Kidney (tissue), 13 donors: ENCODE measurements at regions not wholly inside any gene's neighbourhood (a gene's known extent, or its start where the extent isn't known, plus 50 kb on each side); places are given as distances from the start of the nearest gene placed in this dataset.

ENCODE experiments used
- DNase-seq, 5 donors: peaks; one replicate each; pipeline ENCODE4 v3.0.0-alpha.2; 2013 to 2020
- FAIRE-seq: peaks from 2 replicates; lab custom pipeline; 2012; peaks lifted over from hg19 to GRCh38; lab: Jason Lieb, UNC
- H3K27ac ChIP-seq, 2 donors: one replicate each; pipeline ENCODE4 v1.7.0; 2013; ENCODE audit warnings: low read depth in 2 of 2, low read length in 2 of 2, inconsistent platforms in 1 of 2
- H3K27me3 ChIP-seq: one replicate; pipeline ENCODE4 v1.7.1; 2013; ENCODE audit warnings: low read length, inconsistent platforms; ENCODE audit not compliant: control insufficient read depth, insufficient read depth
- H3K36me3 ChIP-seq, 3 donors: one replicate each; pipeline versions ENCODE4 v1.7.0 to v1.7.1; 2013; ENCODE audit warnings: low read length in 3 of 3, control low read depth in 1 of 3, inconsistent platforms in 1 of 3; ENCODE audit not compliant: insufficient read depth in 3 of 3, control insufficient read depth in 2 of 3
- H3K4me1 ChIP-seq, 3 donors: one replicate each; pipeline versions ENCODE4 v1.7.0 to v1.7.1; 2013; ENCODE audit warnings: low read length in 3 of 3, inconsistent platforms in 1 of 3, low read depth in 1 of 3; ENCODE audit not compliant: control insufficient read depth in 2 of 3, insufficient read depth in 2 of 3
- H3K4me3 ChIP-seq, 3 donors: one replicate each; pipeline versions ENCODE4 v1.7.0 to v1.8.1; 2013; ENCODE audit warnings: low read length in 3 of 3, control low read depth in 1 of 3, inconsistent platforms in 1 of 3
- H3K9ac ChIP-seq, 3 donors: one replicate each; pipeline versions ENCODE4 v1.7.0 to v1.7.1; 2013; ENCODE audit warnings: low read length in 3 of 3, control low read depth in 1 of 3, inconsistent platforms in 1 of 3
- H3K9me3 ChIP-seq, 3 donors: one replicate each; pipeline versions ENCODE4 v1.7.0 to v1.7.1; 2013; ENCODE audit warnings: low read length in 3 of 3, control low read depth in 1 of 3, inconsistent platforms in 1 of 3; ENCODE audit not compliant: control insufficient read depth in 2 of 3, insufficient read depth in 1 of 3
- CTCF ChIP-seq: IDR thresholded peaks from 3 replicates; pipeline ENCODE4 v1.5.1; 2012; ENCODE audit warnings: mild to moderate bottlenecking, moderate library complexity, borderline replicate concordance; ENCODE audit not compliant: insufficient read depth; ENCODE audit errors: extremely low read depth
- intact Hi-C: fragments of 100-400 bp; cut with DNase I; formaldehyde crosslinking; loops from one replicate; pipeline ENCODE4 v1.11.1; 2022
- donor health status: control.
- donor health status: control.
- donor health status: control.
- donor health status: control.
- donor health status: control.
- donor health status: DM: yes; HTN: yes; CAD: no.
- donor health status: Normal renal cell carcinoma (clear cell type).

DNA sequence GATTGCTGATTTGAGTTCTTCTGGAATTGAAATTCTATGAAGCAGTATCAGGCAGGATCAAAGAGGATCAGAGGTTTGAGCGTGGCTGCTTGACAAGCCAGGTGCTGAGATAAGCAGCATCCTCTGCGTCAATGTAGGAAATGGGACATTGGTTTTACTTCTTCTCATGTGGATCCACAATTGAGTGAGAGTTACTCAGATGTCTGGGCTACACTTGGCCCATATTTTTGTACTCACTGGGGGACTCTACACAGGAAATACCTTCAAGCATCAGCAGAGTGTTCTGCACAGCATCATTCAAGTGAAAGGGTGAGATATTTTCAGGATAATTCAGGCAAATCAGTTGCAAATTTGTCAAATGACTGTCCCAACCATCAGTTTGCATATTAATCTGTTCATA lies 613.9 kb upstream of the ARID1B start:
- Histone ChIP-seq H3K27me3 (no peaks in the 10 kb centered on the region), H3K36me3 (no peaks in the 10 kb centered on the region), H3K27ac (no peak overlapping the region), H3K4me3 (no peak overlapping the region), H3K9me3 (no peaks in the 10 kb centered on the region), H3K4me1 (no peaks in the 10 kb centered on the region), H3K9ac (no peak overlapping the region)
- intact Hi-C loops, result no loop called here
- no peak for TF ChIP-seq CTCF
- DNase-seq, result no peak
- no peak for FAIRE-seq

GRCh38 chr6:156161471-156161870 lies 615.7 kb upstream of the ARID1B start:
- H3K9ac ChIP-seq, result no peak overlapping the region
- no peak for TF ChIP-seq CTCF
- no peaks in the 10 kb centered on the region for H3K4me1 ChIP-seq
- intact Hi-C loops, result no loop called here
- FAIRE-seq (no peak), DNase-seq (no peak)
- no peak overlapping the region for H3K27ac ChIP-seq
- no peaks in the 10 kb centered on the region for H3K36me3 ChIP-seq
- no peaks in the 10 kb centered on the region for H3K27me3 ChIP-seq
- H3K9me3 ChIP-seq, result no peaks in the 10 kb centered on the region
- no peak overlapping the region for H3K4me3 ChIP-seq

DNA sequence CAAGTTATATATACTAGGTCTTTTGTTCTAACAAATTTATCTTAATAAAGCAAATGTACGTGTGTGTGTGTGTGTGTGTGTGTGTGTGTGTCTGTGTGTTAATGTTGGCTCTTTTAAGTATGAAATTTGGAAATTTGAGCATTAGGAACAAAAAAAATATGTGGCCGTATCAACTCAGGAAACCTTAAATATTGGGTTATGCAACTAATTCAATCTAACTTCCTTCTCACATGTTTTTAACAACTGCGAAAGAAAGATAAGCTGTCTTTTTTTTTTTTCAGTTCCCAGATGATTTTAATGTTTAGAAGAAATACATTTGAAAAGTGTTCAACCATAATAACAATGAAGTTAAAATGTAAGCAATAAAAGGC lies 616.4 kb upstream of the ARID1B start:
- Histone ChIP-seq H3K4me3 (no peak overlapping the region), H3K4me1 (no peaks in the 10 kb centered on the region), H3K27me3 (no peaks in the 10 kb centered on the region), H3K9ac (no peak overlapping the region), H3K9me3 (no peaks in the 10 kb centered on the region), H3K27ac (no peak overlapping the region), H3K36me3 (no peaks in the 10 kb centered on the region)
- FAIRE-seq, result no peak
- no peak for DNase-seq
- no peak for TF ChIP-seq CTCF
- intact Hi-C loops, result no loop called here
